Stimulated activated naive CD8-positive, alpha-beta T cell treated with anti-CD3 and anti-CD28 coated beads, Interleukin-15, Interleukin-2, amounts not matched to agents 100 ng/mL and 50 ng/mL, for 24 hours (primary cell): ENCODE measurements at regions not wholly inside any gene's neighbourhood (a gene's known extent, or its start where the extent isn't known, plus 50 kb on each side); places are given as distances from the start of the nearest gene placed in this dataset.
"Not testable (repeated sequence)": the region's sequence is repeated elsewhere in the genome, so short reads cannot be mapped to it uniquely, and the experiment has no call there.

Experiments used
- H3K27ac Mint-ChIP-seq: one replicate; pipeline ENCODE4 v1.8.0; 2021; ENCODE audit warnings: mild to moderate bottlenecking, mixed read lengths
- H3K27me3 Mint-ChIP-seq: one replicate; pipeline ENCODE4 v1.8.0; 2021; ENCODE audit warnings: mixed read lengths
- H3K36me3 Mint-ChIP-seq: one replicate; pipeline ENCODE4 v1.8.0; 2021; ENCODE audit warnings: low read depth, mixed read lengths
- H3K4me1 Mint-ChIP-seq: one replicate; pipeline ENCODE4 v1.8.0; 2021; ENCODE audit warnings: low read depth, mixed read lengths
- H3K4me3 Mint-ChIP-seq: one replicate; pipeline ENCODE4 v1.8.0; 2021; ENCODE audit warnings: mild to moderate bottlenecking, mixed read lengths
- H3K9me3 Mint-ChIP-seq: one replicate; pipeline ENCODE4 v1.8.0; 2021; ENCODE audit warnings: mixed read lengths

DNA sequence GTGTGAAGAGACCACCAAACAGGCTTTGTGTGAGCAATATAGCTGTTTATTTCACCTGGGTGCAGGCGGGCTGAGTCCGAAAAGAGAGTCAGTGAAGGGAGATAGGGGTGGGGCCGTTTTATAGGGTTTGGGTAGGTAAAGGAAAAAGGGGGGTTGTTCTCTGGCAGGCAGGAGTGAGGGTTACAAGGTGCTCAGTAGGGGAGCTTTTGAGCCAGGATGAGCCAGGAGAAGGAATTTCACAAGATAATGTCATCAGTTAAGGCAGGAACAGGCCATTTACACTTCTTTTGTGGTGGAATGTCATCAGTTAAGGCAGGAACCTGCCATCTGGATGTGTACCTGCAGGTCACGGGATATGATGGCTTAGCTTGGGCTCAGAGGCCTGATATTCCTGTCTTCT, 768.4 kb upstream of the KIRREL3 start:
- not testable (repeated sequence) for H3K36me3 Mint-ChIP-seq, H3K4me1 Mint-ChIP-seq, H3K27me3 Mint-ChIP-seq, H3K9me3 Mint-ChIP-seq, H3K27ac Mint-ChIP-seq, H3K4me3 Mint-ChIP-seq

DNA sequence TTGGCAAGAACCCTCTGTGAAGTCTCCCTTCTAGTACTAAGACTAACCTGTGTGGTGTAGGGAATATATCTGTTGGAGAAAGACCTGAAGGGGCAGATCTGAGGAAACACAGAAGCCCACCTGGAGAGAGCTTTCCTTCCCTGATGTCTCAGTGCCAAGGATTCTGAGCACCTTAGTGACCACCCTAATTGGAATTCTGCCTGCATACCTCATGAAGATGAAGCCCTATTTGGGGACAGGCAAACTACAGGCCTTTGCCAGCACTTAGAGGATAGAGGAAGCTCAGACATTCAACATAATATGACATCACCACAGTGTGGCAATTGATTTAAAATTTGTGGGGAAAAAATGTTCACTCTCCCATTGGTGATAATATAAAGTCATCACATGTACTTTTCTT, 766.2 kb upstream of the KIRREL3 start:
- no peaks in the 10 kb centered on the region for H3K9me3 Mint-ChIP-seq
- no peaks in the 10 kb centered on the region for H3K4me1 Mint-ChIP-seq
- H3K27me3 Mint-ChIP-seq: no peaks in the 10 kb centered on the region
- no peaks in the 10 kb centered on the region for H3K36me3 Mint-ChIP-seq
- no peak overlapping the region for H3K27ac Mint-ChIP-seq
- no peak overlapping the region for H3K4me3 Mint-ChIP-seq

DNA sequence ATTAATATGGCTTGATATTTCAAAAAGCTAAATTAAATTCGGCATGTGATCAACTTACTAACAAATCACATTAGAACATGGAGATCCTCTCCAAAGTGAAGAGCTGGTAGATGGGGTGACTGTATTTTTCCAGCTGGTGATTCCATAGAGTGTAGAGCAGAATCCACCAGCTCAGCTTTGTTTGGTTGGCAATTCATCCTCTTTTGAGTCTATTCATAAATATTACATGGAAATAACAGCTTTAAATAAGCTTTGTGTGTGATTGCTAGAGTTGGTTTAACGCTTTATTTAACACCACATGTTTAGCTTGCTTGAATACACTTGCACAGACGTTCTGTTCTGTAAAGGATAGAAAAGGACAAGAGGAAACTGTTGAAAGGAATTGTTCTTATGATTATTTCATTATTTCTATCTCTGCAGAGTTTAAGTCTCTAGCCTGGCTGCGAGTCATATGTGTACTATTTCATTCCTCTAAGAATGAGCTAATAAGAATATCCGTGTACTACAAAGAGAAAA, 738.3 kb upstream of the KIRREL3 start:
- H3K36me3 Mint-ChIP-seq: no peaks in the 10 kb centered on the region
- no peaks in the 10 kb centered on the region for H3K27me3 Mint-ChIP-seq
- H3K4me1 Mint-ChIP-seq: no peaks in the 10 kb centered on the region
- H3K9me3 Mint-ChIP-seq: no peaks in the 10 kb centered on the region
- H3K27ac Mint-ChIP-seq: no peak overlapping the region
- H3K4me3 Mint-ChIP-seq: no peak overlapping the region

DNA sequence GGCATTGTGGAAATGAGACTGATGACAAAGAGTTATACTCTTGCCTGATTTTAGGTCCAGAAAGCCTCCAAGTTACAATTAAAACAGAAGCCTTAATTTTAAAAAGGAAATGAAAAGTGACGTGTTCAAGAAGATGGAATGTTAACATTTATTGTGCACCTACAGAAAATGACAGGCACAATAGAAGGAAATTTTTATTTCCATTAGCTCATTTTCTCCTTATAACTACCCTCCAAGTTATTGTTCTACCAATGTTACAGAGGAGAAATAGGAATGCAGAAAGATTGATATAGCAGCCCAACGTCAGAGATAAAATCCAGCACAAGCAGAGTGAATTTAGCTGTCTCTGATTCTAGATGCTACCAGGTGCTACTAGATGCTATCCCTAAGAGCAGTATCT, 736.9 kb upstream of the KIRREL3 start:
- no peak overlapping the region for H3K27ac Mint-ChIP-seq
- H3K4me3 Mint-ChIP-seq: no peak overlapping the region
- H3K27me3 Mint-ChIP-seq: no peaks in the 10 kb centered on the region
- H3K9me3 Mint-ChIP-seq: no peaks in the 10 kb centered on the region
- no peaks in the 10 kb centered on the region for H3K36me3 Mint-ChIP-seq
- H3K4me1 Mint-ChIP-seq: no peaks in the 10 kb centered on the region

DNA sequence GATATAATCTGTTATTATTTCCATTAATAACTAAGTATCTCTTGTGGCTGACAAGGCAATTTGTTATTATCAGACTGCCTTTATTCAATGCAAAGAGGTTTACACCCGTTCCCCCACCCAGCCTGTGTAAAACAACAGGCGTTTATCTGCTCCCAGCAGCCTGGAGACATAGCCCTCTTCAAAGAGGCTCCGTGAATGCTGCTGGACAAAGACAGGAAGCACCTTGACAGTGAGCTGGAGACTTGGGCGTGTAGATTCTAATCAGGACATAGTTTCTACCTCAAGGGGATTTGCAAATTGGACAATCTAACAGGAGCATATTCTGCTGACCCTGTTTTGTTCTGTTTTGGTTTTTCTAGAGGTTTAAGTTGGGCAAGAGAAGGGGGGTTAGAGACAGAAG, 733.0 kb upstream of the KIRREL3 start:
- H3K4me1 Mint-ChIP-seq: no peaks in the 10 kb centered on the region
- no peak overlapping the region for H3K27ac Mint-ChIP-seq
- H3K4me3 Mint-ChIP-seq: no peak overlapping the region
- no peaks in the 10 kb centered on the region for H3K27me3 Mint-ChIP-seq
- no peaks in the 10 kb centered on the region for H3K36me3 Mint-ChIP-seq
- no peaks in the 10 kb centered on the region for H3K9me3 Mint-ChIP-seq

DNA sequence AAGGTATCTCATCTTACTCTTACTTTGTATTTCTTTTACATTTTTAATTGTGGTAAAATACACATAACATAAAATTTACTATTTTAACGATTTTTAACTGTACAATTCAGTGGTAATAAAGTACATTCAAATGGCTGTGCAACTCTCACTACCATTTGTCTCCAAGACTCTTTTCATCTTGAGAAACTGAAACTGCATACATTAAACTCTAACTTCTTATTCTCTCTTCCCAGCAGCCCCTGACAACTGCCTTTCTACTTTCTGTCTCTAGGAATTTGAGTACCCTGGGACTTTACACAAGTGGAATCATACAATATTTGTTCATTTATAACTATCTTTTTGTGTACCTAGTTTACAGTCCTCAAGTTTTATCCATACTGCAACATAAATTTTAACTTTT, 725.8 kb upstream of the KIRREL3 start:
- Mint-ChIP-seq H3K36me3 (no peaks in the 10 kb centered on the region), H3K9me3 (no peaks in the 10 kb centered on the region), H3K27me3 (no peaks in the 10 kb centered on the region), H3K27ac (no peak overlapping the region), H3K4me3 (no peak overlapping the region), H3K4me1 (no peaks in the 10 kb centered on the region)

DNA sequence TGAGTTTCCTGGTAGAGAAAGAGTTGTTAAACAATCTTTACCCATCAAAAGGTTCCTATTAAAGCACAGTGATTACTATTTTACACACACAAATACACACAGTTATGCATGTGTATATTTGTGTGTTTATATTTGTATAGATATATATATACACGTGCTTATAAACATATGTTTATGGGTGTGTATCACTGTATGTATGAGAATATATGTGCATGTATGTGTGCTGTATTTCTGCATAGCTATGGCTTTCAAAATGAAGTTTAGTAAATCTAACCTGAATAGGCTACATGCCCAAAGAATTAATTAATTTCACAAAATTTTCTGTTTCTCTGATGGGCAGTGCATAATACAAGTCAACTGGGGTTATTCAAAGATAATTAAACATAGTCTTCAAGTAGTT, 723.1 kb upstream of the KIRREL3 start:
- no peaks in the 10 kb centered on the region for H3K36me3 Mint-ChIP-seq
- H3K4me3 Mint-ChIP-seq: no peak overlapping the region
- H3K4me1 Mint-ChIP-seq: no peaks in the 10 kb centered on the region
- no peaks in the 10 kb centered on the region for H3K27me3 Mint-ChIP-seq
- no peak overlapping the region for H3K27ac Mint-ChIP-seq
- no peaks in the 10 kb centered on the region for H3K9me3 Mint-ChIP-seq

DNA sequence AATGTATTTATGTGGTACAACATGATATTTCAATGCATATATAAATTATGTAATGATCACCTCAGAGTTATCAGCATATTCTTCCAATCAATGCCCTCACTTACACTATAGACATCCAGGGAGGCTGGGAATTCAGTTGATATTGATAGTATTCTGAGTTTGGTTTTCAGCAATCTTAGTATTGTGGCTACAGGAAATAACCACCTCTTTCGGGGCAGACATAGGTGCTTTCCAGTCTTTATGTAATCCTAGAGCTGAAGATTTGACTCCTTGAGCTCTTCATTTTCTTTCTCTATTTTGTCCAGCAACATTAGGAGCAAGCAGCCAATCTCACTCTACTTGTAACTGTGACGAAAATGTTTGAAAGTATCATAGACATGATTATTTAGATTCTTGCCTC, 712.7 kb upstream of the KIRREL3 start:
- Mint-ChIP-seq H3K4me1 (no peaks in the 10 kb centered on the region), H3K27me3 (no peaks in the 10 kb centered on the region), H3K36me3 (no peaks in the 10 kb centered on the region), H3K9me3 (no peaks in the 10 kb centered on the region), H3K4me3 (no peak overlapping the region), H3K27ac (no peak overlapping the region)

DNA sequence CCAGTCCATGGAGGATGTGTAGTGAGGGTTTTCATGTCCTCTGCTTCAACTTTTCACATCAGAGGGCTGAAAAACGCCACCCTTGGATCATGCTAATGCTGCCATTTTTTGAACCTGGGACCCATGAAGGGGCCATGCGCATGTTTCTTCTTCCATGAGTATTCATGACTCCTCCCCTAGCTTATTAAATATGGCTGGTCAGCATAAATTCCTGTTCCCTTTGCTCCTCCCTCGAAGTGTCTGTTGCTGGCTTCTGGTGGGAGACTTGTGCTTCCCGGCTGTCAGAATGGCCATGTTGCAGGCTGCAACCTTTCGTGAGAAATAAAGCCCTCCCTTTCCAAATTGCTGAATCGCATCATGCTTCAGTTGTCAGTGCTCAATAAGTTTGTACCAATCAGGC, 711.2 kb upstream of the KIRREL3 start:
- Mint-ChIP-seq H3K27me3 (no peaks in the 10 kb centered on the region), H3K4me1 (no peaks in the 10 kb centered on the region), H3K4me3 (no peak overlapping the region), H3K36me3 (no peaks in the 10 kb centered on the region), H3K27ac (no peak overlapping the region), H3K9me3 (no peaks in the 10 kb centered on the region)

DNA sequence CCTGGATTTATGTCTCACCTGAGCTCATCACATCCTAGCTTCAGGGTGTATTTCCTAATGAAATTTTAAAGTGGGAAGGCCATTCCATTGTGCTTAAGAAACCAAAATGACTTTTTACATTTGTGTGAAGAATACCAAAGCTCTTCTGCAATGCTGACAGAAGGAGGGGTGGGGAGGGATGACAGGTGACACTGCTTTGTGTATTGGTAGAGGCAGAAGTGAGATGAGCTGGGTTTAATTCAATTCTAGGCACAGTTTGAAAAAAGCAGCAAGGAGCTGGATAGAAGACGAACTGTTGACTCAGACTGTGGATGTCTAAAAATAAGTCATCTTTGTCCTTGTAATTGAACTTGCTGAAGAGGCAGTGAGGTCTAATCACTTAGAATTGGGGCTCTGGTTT, 710.3 kb upstream of the KIRREL3 start:
- Mint-ChIP-seq H3K4me3 (no peak overlapping the region), H3K9me3 (no peaks in the 10 kb centered on the region), H3K27ac (no peak overlapping the region), H3K4me1 (no peaks in the 10 kb centered on the region), H3K36me3 (no peaks in the 10 kb centered on the region), H3K27me3 (no peaks in the 10 kb centered on the region)

DNA sequence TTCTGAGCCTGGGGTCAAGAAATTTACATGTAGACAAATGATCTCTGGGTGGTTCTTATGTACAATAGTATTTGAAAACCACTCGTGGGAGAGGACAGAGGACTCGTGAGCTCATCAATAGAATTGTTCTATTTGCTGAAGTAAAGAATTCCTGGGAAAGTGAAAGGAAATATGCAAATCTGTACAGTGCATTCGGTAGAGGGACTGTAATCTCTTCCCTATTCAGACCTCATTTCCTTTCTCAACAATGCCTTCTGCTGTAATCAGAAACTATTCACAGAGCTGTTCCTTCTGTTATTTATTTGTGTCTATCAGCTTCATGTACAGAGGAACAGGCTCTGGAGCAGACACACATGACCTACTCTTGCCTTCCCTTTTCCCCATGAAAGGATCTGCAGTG, 709.4 kb upstream of the KIRREL3 start:
- H3K4me1 Mint-ChIP-seq: no peaks in the 10 kb centered on the region
- no peak overlapping the region for H3K27ac Mint-ChIP-seq
- no peaks in the 10 kb centered on the region for H3K36me3 Mint-ChIP-seq
- H3K4me3 Mint-ChIP-seq: no peak overlapping the region
- no peaks in the 10 kb centered on the region for H3K9me3 Mint-ChIP-seq
- H3K27me3 Mint-ChIP-seq: no peaks in the 10 kb centered on the region

DNA sequence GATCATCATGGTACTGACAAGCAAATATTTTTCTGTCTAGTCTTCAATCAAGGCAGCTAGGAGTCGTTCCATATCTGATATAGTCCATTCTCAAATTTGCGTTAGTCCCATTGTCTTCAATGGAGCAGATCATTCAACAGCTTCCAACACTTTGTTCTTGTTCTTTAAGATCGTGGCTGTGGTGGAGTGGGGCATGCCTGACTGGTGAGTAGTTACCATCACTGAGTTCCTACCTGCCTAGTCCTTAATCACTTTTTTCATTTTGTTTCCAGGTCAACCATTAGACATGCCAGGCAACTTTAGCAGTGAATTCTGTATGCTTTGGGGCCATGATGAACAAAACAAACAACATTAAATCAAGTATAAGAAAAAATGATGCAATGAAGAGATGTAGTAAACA, 693.1 kb upstream of the KIRREL3 start:
- Mint-ChIP-seq H3K27me3 (no peaks in the 10 kb centered on the region), H3K36me3 (no peaks in the 10 kb centered on the region), H3K4me3 (no peak overlapping the region), H3K4me1 (no peaks in the 10 kb centered on the region), H3K27ac (no peak overlapping the region), H3K9me3 (no peaks in the 10 kb centered on the region)

DNA sequence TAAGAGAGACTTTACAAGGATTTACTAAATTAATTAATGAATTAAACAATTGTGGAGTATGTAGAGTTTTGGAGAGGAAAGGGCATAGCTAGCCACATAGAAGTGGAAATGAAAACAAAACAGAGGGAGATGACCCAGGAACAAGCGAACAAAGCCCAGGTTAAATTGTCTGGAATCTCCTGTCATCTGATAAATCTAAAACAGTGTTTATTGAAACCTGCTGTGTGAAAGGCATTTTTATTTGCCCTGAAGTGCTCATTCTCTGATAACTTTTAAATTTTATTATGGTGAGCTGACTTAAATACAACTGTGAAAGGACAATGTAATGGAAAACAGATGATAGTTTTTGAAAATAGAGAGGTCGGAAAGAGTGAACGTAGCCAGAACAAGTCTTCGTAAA, 682.8 kb upstream of the KIRREL3 start:
- H3K9me3 Mint-ChIP-seq: peaks cover 4% of the 10 kb centered on the region
- no peaks in the 10 kb centered on the region for H3K27me3 Mint-ChIP-seq
- H3K27ac Mint-ChIP-seq: no peak overlapping the region
- no peak overlapping the region for H3K4me3 Mint-ChIP-seq
- H3K4me1 Mint-ChIP-seq: no peaks in the 10 kb centered on the region
- H3K36me3 Mint-ChIP-seq: no peaks in the 10 kb centered on the region

DNA sequence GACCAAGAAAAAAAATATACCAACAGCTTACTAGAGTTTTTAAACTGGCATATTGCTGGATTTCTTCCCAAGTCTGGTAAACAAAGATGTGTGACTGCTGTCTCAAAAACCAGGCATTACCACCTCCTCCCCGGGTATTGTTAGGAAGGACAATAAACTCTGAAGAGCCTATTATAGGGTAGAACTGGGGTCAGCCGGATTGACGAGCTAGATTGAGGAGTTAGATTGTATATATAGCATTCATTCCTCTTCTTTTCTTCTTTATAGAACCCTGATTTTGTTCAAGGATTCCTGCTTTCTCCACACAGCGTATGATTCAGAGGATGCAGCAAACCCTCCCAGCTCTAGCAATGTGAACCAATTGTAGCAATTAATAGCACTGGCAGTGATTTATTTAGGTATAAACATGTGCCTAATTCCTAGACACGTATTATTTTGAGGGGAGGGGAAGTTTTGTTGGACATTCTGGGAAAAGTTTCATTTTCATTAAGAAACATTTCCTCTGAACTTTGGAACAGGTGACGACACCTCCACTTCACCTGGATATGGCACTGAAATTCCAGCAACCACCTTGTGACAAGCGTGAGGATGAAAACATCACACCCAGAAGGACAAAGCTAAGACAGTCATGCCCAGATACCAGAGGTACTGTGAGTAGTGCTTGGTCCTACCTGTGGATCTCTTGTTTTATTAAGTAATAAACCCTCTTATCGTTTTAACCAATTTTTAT, 679.4 kb upstream of the KIRREL3 start:
- H3K36me3 Mint-ChIP-seq: no peaks in the 10 kb centered on the region
- no peaks in the 10 kb centered on the region for H3K27me3 Mint-ChIP-seq
- H3K4me1 Mint-ChIP-seq: no peaks in the 10 kb centered on the region
- no peak overlapping the region for H3K4me3 Mint-ChIP-seq
- no peak overlapping the region for H3K27ac Mint-ChIP-seq
- H3K9me3 Mint-ChIP-seq: peaks cover 4% of the 10 kb centered on the region

DNA sequence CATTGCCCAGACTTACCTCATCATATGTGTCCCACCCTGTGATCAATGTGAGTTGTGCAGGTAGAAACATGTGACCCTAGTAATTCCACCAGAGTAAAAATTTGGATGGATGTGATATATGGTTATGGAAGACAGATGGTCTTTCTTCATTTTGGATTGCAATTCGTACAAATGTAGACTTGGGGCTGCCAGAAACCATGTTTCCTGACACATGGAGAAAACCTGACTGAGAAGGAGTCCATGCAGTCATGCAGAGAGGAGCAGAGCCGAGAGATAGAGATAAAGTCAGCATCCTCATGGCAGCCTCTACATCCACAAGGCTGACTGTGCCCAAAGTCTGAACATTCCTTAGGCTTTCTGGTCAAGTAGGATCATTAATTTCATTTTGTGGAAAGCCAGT, 678.1 kb upstream of the KIRREL3 start:
- Mint-ChIP-seq H3K36me3 (no peaks in the 10 kb centered on the region), H3K4me3 (no peak overlapping the region), H3K27ac (no peak overlapping the region), H3K9me3 (peaks cover 4% of the 10 kb centered on the region), H3K4me1 (no peaks in the 10 kb centered on the region), H3K27me3 (no peaks in the 10 kb centered on the region)

DNA sequence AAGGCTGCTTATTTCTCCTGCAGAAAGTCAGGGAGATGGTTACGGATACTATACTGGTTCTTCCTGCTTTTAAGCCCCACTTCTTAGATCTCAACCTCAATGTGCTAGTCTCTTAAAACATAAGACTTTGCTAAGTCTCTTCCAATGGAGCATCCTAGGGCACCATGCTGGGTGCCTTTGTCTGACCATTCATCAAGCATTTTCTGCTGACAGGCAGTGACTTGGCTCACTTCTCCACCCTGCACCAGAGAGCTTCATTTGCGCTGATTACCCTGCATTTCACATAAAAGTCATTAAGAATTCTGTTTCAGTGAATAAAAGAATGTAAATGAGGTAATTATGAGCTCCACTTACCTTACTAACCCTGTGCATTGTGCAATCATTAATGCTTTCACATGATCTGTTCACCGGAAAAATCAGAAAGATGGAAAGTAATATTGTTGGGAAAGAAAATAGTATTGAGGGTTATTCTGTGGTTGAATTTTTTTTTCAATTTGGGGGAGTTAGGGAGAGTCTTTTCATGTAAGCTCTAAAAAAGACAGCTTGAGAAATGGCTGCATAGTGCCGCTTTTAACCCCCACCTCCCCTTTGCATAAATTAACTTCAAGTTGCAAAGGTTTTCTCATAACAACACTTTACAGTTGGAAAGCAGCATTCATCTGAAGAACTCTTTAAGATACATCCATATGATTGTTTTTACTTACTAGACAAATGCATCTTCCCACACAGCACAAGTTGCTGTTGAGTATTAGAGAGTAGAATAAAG, 677.3 kb upstream of the KIRREL3 start:
- Mint-ChIP-seq H3K27ac (no peak overlapping the region), H3K9me3 (peaks cover 4% of the 10 kb centered on the region), H3K36me3 (no peaks in the 10 kb centered on the region), H3K4me3 (no peak overlapping the region), H3K4me1 (no peaks in the 10 kb centered on the region), H3K27me3 (no peaks in the 10 kb centered on the region)
